ENCODE measurements at regions not wholly inside any gene's neighbourhood (a gene's known extent, or its start where the extent isn't known, plus 50 kb on each side); places are given as distances from the start of the nearest gene placed in this dataset.

DNA sequence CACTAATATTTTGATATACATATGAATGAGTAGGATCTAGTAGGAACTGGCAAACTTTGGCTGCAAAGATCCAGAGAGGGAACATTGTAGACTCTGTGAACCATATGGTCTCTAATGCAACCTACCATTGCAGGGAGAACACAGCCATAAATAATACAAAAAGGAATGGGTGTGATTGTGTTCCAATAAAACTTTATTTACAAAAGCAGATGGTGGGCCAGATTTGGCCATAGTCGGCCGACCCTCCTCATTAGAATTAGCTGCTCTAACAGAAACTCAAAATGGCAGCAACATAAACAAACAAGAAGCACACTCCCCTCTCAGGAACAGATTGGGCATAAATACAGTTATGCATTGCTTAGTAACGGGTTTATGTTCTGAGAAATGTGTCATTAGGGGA, 198.1 kb upstream of the RBPJ start:
- TF ChIP-seq CTCF (IDR thresholded peaks at IDR 0.05) (no peak), POLR2A (IDR thresholded peaks at IDR 0.05) (no peak), POLR2AphosphoS5 (IDR thresholded peaks at IDR 0.05; ENCODE audit: insufficient read depth in 1 of 2, low read depth in 1 of 2) (no peak)

Measured in vagina (tissue), 2 donors.